Loucy (cell line): ENCODE measurements at regions not wholly inside any gene's neighbourhood (a gene's known extent, or its start where the extent isn't known, plus 50 kb on each side); places are given as distances from the start of the nearest gene placed in this dataset.

Experiments
- EZH2phosphoT487 ChIP-seq: fragments of 200-600 bp; IDR thresholded peaks from 2 replicates; pipeline ENCODE4 v1.6.1; 2018; ENCODE audit warnings: antibody characterized with exemption, mild to moderate bottlenecking, moderate library complexity, borderline replicate concordance
- TF ChIP-seq, protein P1 (sequence below): fragments of 200-600 bp; sonication (generic); conservative IDR thresholded peaks from 2 replicates; pipeline ENCODE4 v1.5.1; 2014; ENCODE audit warnings: mild to moderate bottlenecking, antibody characterized with exemption, low read length

- TF ChIP-seq, protein P1, sequence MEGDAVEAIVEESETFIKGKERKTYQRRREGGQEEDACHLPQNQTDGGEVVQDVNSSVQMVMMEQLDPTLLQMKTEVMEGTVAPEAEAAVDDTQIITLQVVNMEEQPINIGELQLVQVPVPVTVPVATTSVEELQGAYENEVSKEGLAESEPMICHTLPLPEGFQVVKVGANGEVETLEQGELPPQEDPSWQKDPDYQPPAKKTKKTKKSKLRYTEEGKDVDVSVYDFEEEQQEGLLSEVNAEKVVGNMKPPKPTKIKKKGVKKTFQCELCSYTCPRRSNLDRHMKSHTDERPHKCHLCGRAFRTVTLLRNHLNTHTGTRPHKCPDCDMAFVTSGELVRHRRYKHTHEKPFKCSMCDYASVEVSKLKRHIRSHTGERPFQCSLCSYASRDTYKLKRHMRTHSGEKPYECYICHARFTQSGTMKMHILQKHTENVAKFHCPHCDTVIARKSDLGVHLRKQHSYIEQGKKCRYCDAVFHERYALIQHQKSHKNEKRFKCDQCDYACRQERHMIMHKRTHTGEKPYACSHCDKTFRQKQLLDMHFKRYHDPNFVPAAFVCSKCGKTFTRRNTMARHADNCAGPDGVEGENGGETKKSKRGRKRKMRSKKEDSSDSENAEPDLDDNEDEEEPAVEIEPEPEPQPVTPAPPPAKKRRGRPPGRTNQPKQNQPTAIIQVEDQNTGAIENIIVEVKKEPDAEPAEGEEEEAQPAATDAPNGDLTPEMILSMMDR = no peak
- no peak for TF ChIP-seq EZH2phosphoT487
Measured at GRCh38 chr18:61756244-61756643, 136.6 kb downstream of the RNF152 start.
